Testis (tissue), 2 donors: ENCODE measurements at regions not wholly inside any gene's neighbourhood (a gene's known extent, or its start where the extent isn't known, plus 50 kb on each side); places are given as distances from the start of the nearest gene placed in this dataset.

Experiments
- DNase-seq: peaks from one replicate; pipeline ENCODE4 v3.0.0-alpha.2; 2019
- H3K27ac ChIP-seq, 2 donors: fragments of 200-600 bp; sonication (generic); one replicate each; pipeline ENCODE4 v1.5.1; 2019
- H3K27me3 ChIP-seq: fragments of 200-600 bp; sonication (generic); one replicate; pipeline ENCODE4 v1.5.1; 2019
- H3K36me3 ChIP-seq: fragments of 200-600 bp; sonication (generic); one replicate; pipeline ENCODE4 v1.5.1; 2017; ENCODE audit warnings: low read depth; ENCODE audit errors: missing control alignments
- H3K4me1 ChIP-seq: fragments of 200-600 bp; sonication (generic); one replicate; pipeline ENCODE4 v1.5.1; 2019
- H3K4me3 ChIP-seq, 2 donors: fragments of 200-600 bp; sonication (generic); one replicate each; pipeline ENCODE4 v1.5.1; 2017 to 2019
- H3K9me3 ChIP-seq: fragments of 200-600 bp; sonication (generic); one replicate; pipeline ENCODE4 v1.5.1; 2017
- POLR2A ChIP-seq: fragments of 450-650 bp; IDR thresholded peaks from one replicate; pipeline ENCODE4 v1.6.1; 2017; ENCODE audit warnings: antibody characterized with exemption, mild to moderate bottlenecking, moderate library complexity
- WGBS, 2 donors: methylation state at CpG; one replicate each; pipeline ENCODE4 v1.1.5; 2018; 5-methylcytosine and 5-hydroxymethylcytosine counted together
- intact Hi-C: fragments of 100-400 bp; cut with DNase I; formaldehyde crosslinking; loops from one replicate; pipeline ENCODE4 v1.15.1; 2023; ENCODE audit warnings: low total_unique reads
- TF ChIP-seq, protein P1 (sequence below), 3 experiments: fragments of 450-650 bp in 2 of 3; fragments of 200-600 bp in 1 of 3; sonication (generic) in 1 of 3; IDR thresholded peaks; one replicate each; pipeline ENCODE4 v1.5.1; 2016 to 2019; ENCODE audit warnings: antibody characterized with exemption in 3 of 3, mild to moderate bottlenecking in 2 of 3, moderate library complexity in 1 of 3

DNA sequence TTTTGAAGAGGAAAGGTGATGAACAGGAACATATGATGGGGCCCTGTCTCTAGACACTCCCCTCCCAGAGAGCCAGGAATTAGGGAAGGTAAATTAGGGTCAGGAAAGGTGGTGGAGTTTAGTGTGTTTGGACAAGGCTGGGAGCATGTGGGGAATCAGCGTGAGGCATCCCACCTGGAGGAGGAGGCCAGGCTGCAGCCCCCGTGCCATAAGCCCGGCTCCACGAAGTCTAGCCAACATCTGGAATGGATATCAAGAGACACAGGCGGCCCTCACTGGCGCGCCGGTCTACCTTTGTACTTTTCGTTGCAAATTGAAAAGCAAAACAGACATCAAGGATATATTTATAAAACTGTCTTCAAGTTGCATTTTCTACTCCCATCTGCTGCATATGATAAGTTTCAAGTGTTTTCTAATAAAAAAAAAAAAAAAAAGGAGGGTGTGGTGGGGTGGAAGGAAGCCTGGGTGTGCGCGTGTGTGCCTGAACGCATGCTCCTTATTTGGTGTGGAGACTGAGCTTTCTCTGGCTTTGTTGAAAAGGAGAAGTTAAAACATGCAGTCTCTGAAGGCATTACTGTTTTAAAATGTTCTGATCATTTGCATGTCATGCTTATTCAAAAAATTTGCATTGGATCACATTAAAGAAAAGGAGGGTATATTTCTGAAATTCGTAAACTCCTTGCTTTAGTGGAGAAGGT lies 546.7 kb upstream of the ID2 start:
- intact Hi-C loops, result no loop called here
- Histone ChIP-seq H3K36me3 (no peaks in the 10 kb centered on the region), H3K4me1 (no peaks in the 10 kb centered on the region), H3K4me3 (no peak overlapping the region), H3K27ac (no peak overlapping the region), H3K9me3 (no peaks in the 10 kb centered on the region), H3K27me3 (no peaks in the 10 kb centered on the region)
- DNase-seq, result no peak
- WGBS, 2 donors, result 42 to 60% methylated on average over 13 of the region's 13 CpGs
- TF ChIP-seq, protein P1, sequence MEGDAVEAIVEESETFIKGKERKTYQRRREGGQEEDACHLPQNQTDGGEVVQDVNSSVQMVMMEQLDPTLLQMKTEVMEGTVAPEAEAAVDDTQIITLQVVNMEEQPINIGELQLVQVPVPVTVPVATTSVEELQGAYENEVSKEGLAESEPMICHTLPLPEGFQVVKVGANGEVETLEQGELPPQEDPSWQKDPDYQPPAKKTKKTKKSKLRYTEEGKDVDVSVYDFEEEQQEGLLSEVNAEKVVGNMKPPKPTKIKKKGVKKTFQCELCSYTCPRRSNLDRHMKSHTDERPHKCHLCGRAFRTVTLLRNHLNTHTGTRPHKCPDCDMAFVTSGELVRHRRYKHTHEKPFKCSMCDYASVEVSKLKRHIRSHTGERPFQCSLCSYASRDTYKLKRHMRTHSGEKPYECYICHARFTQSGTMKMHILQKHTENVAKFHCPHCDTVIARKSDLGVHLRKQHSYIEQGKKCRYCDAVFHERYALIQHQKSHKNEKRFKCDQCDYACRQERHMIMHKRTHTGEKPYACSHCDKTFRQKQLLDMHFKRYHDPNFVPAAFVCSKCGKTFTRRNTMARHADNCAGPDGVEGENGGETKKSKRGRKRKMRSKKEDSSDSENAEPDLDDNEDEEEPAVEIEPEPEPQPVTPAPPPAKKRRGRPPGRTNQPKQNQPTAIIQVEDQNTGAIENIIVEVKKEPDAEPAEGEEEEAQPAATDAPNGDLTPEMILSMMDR (IDR thresholded peaks at IDR 0.05), result no peak
- TF ChIP-seq POLR2A, result no peak

DNA sequence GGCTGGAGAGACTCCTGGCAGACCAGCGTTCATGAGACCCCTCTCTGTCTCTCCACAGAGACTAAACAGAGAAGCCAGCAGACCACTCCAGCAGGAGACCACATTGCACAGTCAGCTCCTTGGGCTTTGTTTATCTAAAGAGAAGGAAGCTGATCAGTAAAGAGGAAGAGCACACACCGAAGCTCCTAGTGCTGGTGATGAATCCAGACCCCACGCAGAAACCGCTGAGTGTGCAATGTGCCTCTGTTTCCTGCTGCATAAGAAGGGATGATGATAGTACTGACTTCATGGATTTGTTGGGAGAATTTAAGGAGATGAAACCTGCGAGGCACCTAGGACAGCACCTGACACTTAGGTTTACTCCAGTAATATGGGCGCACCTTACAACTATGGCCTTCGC lies 544.1 kb upstream of the ID2 start:
- intact Hi-C loops, result no loop called here
- Histone ChIP-seq H3K27ac (no peak overlapping the region), H3K36me3 (no peaks in the 10 kb centered on the region), H3K4me1 (no peaks in the 10 kb centered on the region), H3K9me3 (no peaks in the 10 kb centered on the region), H3K4me3 (no peak overlapping the region), H3K27me3 (no peaks in the 10 kb centered on the region)
- DNase-seq, result no peak
- TF ChIP-seq POLR2A, result no peak
- TF ChIP-seq, protein P1 (IDR thresholded peaks at IDR 0.05), result no peak
- 88 to 94% methylated on average over 7 of the region's 7 CpGs for WGBS, 2 donors

- Histone ChIP-seq H3K27ac (peak overlapping the region in 1 of 2 donors; percentile 37), H3K4me3 (no peak overlapping the region), H3K4me1 (no peaks in the 10 kb centered on the region), H3K27me3 (no peaks in the 10 kb centered on the region), H3K36me3 (no peaks in the 10 kb centered on the region), H3K9me3 (no peaks in the 10 kb centered on the region)
- intact Hi-C loops, result no loop called here
- WGBS, 2 donors, result 93 to 96% methylated on average over 3 of the region's 3 CpGs
- TF ChIP-seq, protein P1 (IDR thresholded peaks at IDR 0.05), result no peak
- no peak for TF ChIP-seq POLR2A
- no peak for DNase-seq
Observed at GRCh38 chr2:8138525-8138922, 543.3 kb upstream of the ID2 start.

DNA sequence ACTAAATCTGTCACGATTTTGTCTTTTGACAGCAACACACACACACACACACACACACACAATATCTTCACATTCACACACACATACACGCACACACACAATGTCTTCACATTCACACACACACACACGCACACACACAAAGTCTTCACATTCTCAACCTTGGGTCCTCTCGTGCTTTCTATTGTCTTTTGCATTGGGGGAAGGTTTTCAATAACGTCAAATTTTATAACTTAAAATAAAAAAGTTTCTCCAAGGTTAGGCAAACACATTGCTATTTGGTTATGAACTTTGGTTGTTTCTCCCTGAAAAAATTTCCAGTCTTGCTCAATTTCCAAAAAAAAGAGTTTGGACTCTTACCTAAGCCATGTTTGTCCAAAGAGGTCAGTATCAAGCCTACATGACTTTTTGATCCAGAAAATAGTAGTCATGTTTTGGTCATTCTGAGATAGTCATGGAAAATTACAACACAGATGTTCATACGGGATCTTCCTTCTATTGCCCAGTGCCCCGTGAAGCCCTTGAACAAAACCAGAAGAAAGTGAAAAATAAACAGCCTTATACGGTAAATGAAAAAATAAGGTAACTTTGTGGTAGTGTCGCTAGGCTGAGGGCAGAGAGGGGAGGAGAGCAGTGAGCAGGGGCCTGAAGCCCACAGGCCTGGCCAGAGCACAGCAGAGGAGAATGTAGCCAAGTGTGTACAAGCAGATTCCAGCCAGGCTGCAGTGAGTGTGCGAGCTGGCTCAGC lies 542.8 kb upstream of the ID2 start:
- H3K4me1 ChIP-seq, result no peaks in the 10 kb centered on the region
- H3K27me3 ChIP-seq, result no peaks in the 10 kb centered on the region
- intact Hi-C loops, result no loop called here
- peak overlapping the region; percentile 47 to 73 for H3K27ac ChIP-seq
- 71 to 78% methylated on average over 10 of the region's 10 CpGs for WGBS, 2 donors
- TF ChIP-seq POLR2A, result no peak
- TF ChIP-seq, protein P1 (IDR thresholded peaks at IDR 0.05), result no peak
- no peaks in the 10 kb centered on the region for H3K36me3 ChIP-seq
- DNase-seq, result no peak
- H3K4me3 ChIP-seq, result no peak overlapping the region
- no peaks in the 10 kb centered on the region for H3K9me3 ChIP-seq
